PFSK-1 (cell line): ENCODE measurements at regions not wholly inside any gene's neighbourhood (a gene's known extent, or its start where the extent isn't known, plus 50 kb on each side); places are given as distances from the start of the nearest gene placed in this dataset.

Experiments
- FOXP2 ChIP-seq: optimal IDR thresholded peaks from 2 replicates; pipeline ENCODE3; 2011; ENCODE audit warnings: borderline replicate concordance, control low read depth, inconsistent platforms; ENCODE audit not compliant: insufficient read depth; ENCODE audit errors: extremely low read length, extremely low read depth
- POLR2AphosphoS5 ChIP-seq: IDR thresholded peaks from 2 replicates; pipeline ENCODE4 v1.6.1; 2012; ENCODE audit warnings: low read depth, mild to moderate bottlenecking, control low read depth, low read length, moderate library complexity
- REST ChIP-seq, 2 experiments: IDR thresholded peaks; 2 replicates each; pipeline versions ENCODE4 v1.6.1 to v1.8.0; 2011 to 2012; ENCODE audit warnings: low read depth in 2 of 2, low read length in 2 of 2, control low read depth in 1 of 2, inconsistent platforms in 1 of 2, mild to moderate bottlenecking in 1 of 2, moderate library complexity in 1 of 2; ENCODE audit not compliant: insufficient read depth in 1 of 2
- SIN3A ChIP-seq: IDR thresholded peaks from 2 replicates; pipeline ENCODE4 v1.6.1; 2012; ENCODE audit warnings: mild to moderate bottlenecking, low read length, moderate library complexity, borderline replicate concordance; ENCODE audit not compliant: insufficient read depth
- TAF1 ChIP-seq: IDR thresholded peaks from 2 replicates; pipeline ENCODE4 v1.6.1; 2012; ENCODE audit warnings: low read length, control low read depth, borderline replicate concordance; ENCODE audit not compliant: insufficient read depth

GRCh38 chr4:127081041-127081440 is 551.7 kb upstream of the INTU start:
- TF ChIP-seq TAF1, result no peak
- no peak for TF ChIP-seq POLR2AphosphoS5
- no peak for TF ChIP-seq REST (IDR thresholded peaks at IDR 0.05; ENCODE audit: insufficient read depth in 1 of 2, low read depth in 2 of 2, low read length in 2 of 2)
- no peak for TF ChIP-seq FOXP2
- no peak for TF ChIP-seq SIN3A

- TF ChIP-seq TAF1, result no peak
- TF ChIP-seq FOXP2, result no peak
- no peak for TF ChIP-seq REST (IDR thresholded peaks at IDR 0.05; ENCODE audit: insufficient read depth in 1 of 2, low read depth in 2 of 2, low read length in 2 of 2)
- TF ChIP-seq POLR2AphosphoS5, result no peak
- TF ChIP-seq SIN3A, result no peak
Measured at GRCh38 chr4:127082986-127083385, 549.8 kb upstream of the INTU start.

GRCh38 chr4:127084666-127085065 is 548.1 kb upstream of the INTU start:
- TF ChIP-seq REST (IDR thresholded peaks at IDR 0.05; ENCODE audit: insufficient read depth in 1 of 2, low read depth in 2 of 2, low read length in 2 of 2) (no peak), SIN3A (no peak), TAF1 (no peak), FOXP2 (no peak), POLR2AphosphoS5 (no peak)

GRCh38 chr4:127097061-127097460 is 535.7 kb upstream of the INTU start:
- TF ChIP-seq SIN3A (no peak), TAF1 (no peak), POLR2AphosphoS5 (no peak), REST (IDR thresholded peaks at IDR 0.05; ENCODE audit: insufficient read depth in 1 of 2, low read depth in 2 of 2, low read length in 2 of 2) (no peak)

- TF ChIP-seq SIN3A, result no peak
- TF ChIP-seq REST (IDR thresholded peaks at IDR 0.05; ENCODE audit: insufficient read depth in 1 of 2, low read depth in 2 of 2, low read length in 2 of 2), result no peak
Measured at GRCh38 chr4:127102361-127102760, 530.4 kb upstream of the INTU start.
